NB4 (cell line): ENCODE measurements at regions not wholly inside any gene's neighbourhood (a gene's known extent, or its start where the extent isn't known, plus 50 kb on each side); places are given as distances from the start of the nearest gene placed in this dataset.

Experiments
- DNase-seq: peaks from one replicate; pipeline ENCODE4 v3.0.0; 2010; ENCODE audit warnings: low read depth
- H3K4me3 ChIP-seq: one replicate; pipeline ENCODE4 v1.5.1; 2011; ENCODE audit warnings: mild to moderate bottlenecking, low read depth, low read length, moderate library complexity
- CTCF ChIP-seq: IDR thresholded peaks from one replicate; pipeline ENCODE4 v1.5.1; 2012; ENCODE audit warnings: low read depth, low read length
- MAX ChIP-seq: IDR thresholded peaks from 2 replicates; pipeline ENCODE4 v1.6.1; 2011; ENCODE audit warnings: low read depth, low read length
- MYC ChIP-seq: IDR thresholded peaks from 2 replicates; pipeline ENCODE4 v1.6.1; 2011; ENCODE audit warnings: low read depth, low read length
- POLR2A ChIP-seq: IDR thresholded peaks from 2 replicates; pipeline ENCODE4 v1.6.1; 2011; ENCODE audit warnings: mild to moderate bottlenecking; ENCODE audit not compliant: insufficient read length; ENCODE audit errors: extremely low read depth

- TF ChIP-seq MYC = no peak
- TF ChIP-seq CTCF = no peak
- TF ChIP-seq MAX = no peak
- TF ChIP-seq POLR2A = no peak
- no peak for DNase-seq
- no peak overlapping the region for H3K4me3 ChIP-seq
Observed at GRCh38 chr11:129277198-129277843, 85.2 kb upstream of the ARHGAP32 start.

GRCh38 chr11:129275828-129276227, 83.7 kb upstream of the ARHGAP32 start:
- no peak for DNase-seq
- TF ChIP-seq MYC = no peak
- TF ChIP-seq POLR2A = no peak
- no peak for TF ChIP-seq MAX
- no peak for TF ChIP-seq CTCF
- H3K4me3 ChIP-seq = no peak overlapping the region

GRCh38 chr11:129273944-129274711, 82.0 kb upstream of the ARHGAP32 start:
- TF ChIP-seq CTCF (no peak), POLR2A (no peak), MYC (no peak), MAX (no peak)
- DNase-seq = no peak
- H3K4me3 ChIP-seq = no peak overlapping the region

- no peak for DNase-seq
- TF ChIP-seq MYC (no peak), MAX (no peak), POLR2A (no peak), CTCF (no peak)
- H3K4me3 ChIP-seq = no peak overlapping the region
Observed at GRCh38 chr11:129273322-129273721, 81.2 kb upstream of the ARHGAP32 start.

- TF ChIP-seq CTCF (no peak), MAX (no peak), MYC (no peak), POLR2A (no peak)
- H3K4me3 ChIP-seq = no peak overlapping the region
- no peak for DNase-seq
Observed at GRCh38 chr11:129271030-129271429, 78.9 kb upstream of the ARHGAP32 start.
